ENCODE measurements at regions not wholly inside any gene's neighbourhood (a gene's known extent, or its start where the extent isn't known, plus 50 kb on each side); places are given as distances from the start of the nearest gene placed in this dataset.

GRCh38 chr14:101220921-101221510 lies 317.5 kb upstream of the RTL1 start:
- CTCF ChIA-PET = no interaction called here
- no peaks in the 10 kb centered on the region for H3K9me3 ChIP-seq (ENCODE audit: control insufficient read depth, insufficient read depth, low read length)
- intact Hi-C loops (cut with micrococcal nuclease) (no loop called here), dilution Hi-C loops (cut with HindIII; ENCODE audit: low sequenced_read_pairs, unreplicated experiment) (no loop called here), in situ Hi-C loops (cut with MboI; ENCODE audit: low sequenced_read_pairs) (no loop called here)
- no peaks in the 10 kb centered on the region for H3K4me1 ChIP-seq (ENCODE audit: control insufficient read depth, insufficient read depth, low read length)
- H3K36me3 ChIP-seq (ENCODE audit: control insufficient read depth, insufficient read depth, low read length) = no peaks in the 10 kb centered on the region
- no peak overlapping the region for H3K4ac ChIP-seq (ENCODE audit: low read depth, low read length)
- POLR2A ChIA-PET (ENCODE audit: unreplicated experiment) = no interaction called here
- 97% methylated on average over 4 of the region's 16 CpGs; no CpG with 5 or more reads in 1 of the 2 experiments for WGBS, 2 experiments (ENCODE audit: extremely low coverage in 2 of 2, insufficient read length in 1 of 2)
- no peak overlapping the region for H4K5ac ChIP-seq (ENCODE audit: low read depth, low read length)
- no peak overlapping the region for H3K23ac ChIP-seq (ENCODE audit: low read depth, low read length)
- no peak overlapping the region for H3K56ac ChIP-seq (ENCODE audit: extremely low read depth, insufficient read depth, low read length)
- no peak overlapping the region for H2BK15ac ChIP-seq (ENCODE audit: low read depth, low read length)
- no peak overlapping the region for H4K91ac ChIP-seq (ENCODE audit: insufficient read depth, low read depth, low read length)
- no peak overlapping the region for H3K18ac ChIP-seq (ENCODE audit: low read depth, low read length)
- no peak overlapping the region for H2BK20ac ChIP-seq (ENCODE audit: low read depth, low read length)
- H3K4me2 ChIP-seq (ENCODE audit: low read depth, low read length) = no peak overlapping the region
- H2AFZ ChIP-seq (replicated peaks; ENCODE audit: low read length, poor library complexity) = no peak overlapping the region
- H3K4me3 ChIP-seq (ENCODE audit: insufficient read depth, low read depth, low read length) = no peak overlapping the region
- H3K27ac ChIP-seq (ENCODE audit: insufficient read depth, low read length) = no peak overlapping the region
- H3K9ac ChIP-seq (ENCODE audit: low read depth, low read length) = no peak overlapping the region
- ATAC-seq (ENCODE audit: low read depth) = no peak
- no peak overlapping the region for H2BK120ac ChIP-seq (ENCODE audit: low read depth, low read length)
- H2BK5ac ChIP-seq (ENCODE audit: low read depth, low read length, poor library complexity, severe bottlenecking) = no peak overlapping the region
- no peak overlapping the region for H3K14ac ChIP-seq (replicated peaks; ENCODE audit: low read depth, low read length)
- no peak overlapping the region for H4K8ac ChIP-seq (ENCODE audit: low read depth in 2 of 2, low read length in 2 of 2)
- H3K9me1 ChIP-seq (ENCODE audit: insufficient read depth, low read length) = no peaks in the 10 kb centered on the region
- no peak for TF ChIP-seq USF2 (IDR thresholded peaks at IDR 0.05; ENCODE audit: low read depth, low read length)
- no peak for TF ChIP-seq CEBPB (IDR thresholded peaks at IDR 0.05; ENCODE audit: low read depth, low read length)
- TF ChIP-seq RFX5 (IDR thresholded peaks at IDR 0.05; ENCODE audit: low read depth, low read length) = no peak
- no peak for TF ChIP-seq RAD21 (IDR thresholded peaks at IDR 0.05; ENCODE audit: low read length)
- no peak for TF ChIP-seq MAZ (IDR thresholded peaks at IDR 0.05; ENCODE audit: borderline replicate concordance, low read depth, low read length)
- TF ChIP-seq POLR2A (IDR thresholded peaks at IDR 0.05; ENCODE audit: low read depth, low read length) = no peak
- TF ChIP-seq FOS (IDR thresholded peaks at IDR 0.05; ENCODE audit: low read depth, low read length) = no peak
- no peak for TF ChIP-seq BHLHE40 (IDR thresholded peaks at IDR 0.05; ENCODE audit: low read depth, low read length)
- TF ChIP-seq MAFK (IDR thresholded peaks at IDR 0.05; ENCODE audit: low read depth, low read length) = no peak
- TF ChIP-seq NFE2L2 (IDR thresholded peaks at IDR 0.05; ENCODE audit: low read depth, low read length) = no peak
- TF ChIP-seq ELK1 (IDR thresholded peaks at IDR 0.05; ENCODE audit: borderline replicate concordance, low read depth, low read length) = no peak
- TF ChIP-seq CHD1 (IDR thresholded peaks at IDR 0.05; ENCODE audit: low read depth, low read length) = no peak
- no peak for TF ChIP-seq SMC3 (IDR thresholded peaks at IDR 0.05; ENCODE audit: low read depth, low read length)
- no peak for TF ChIP-seq MXI1 (IDR thresholded peaks at IDR 0.05; ENCODE audit: borderline replicate concordance, low read depth, low read length)
- no peak for TF ChIP-seq CTCF (conservative IDR thresholded peaks at IDR 0.05; ENCODE audit: low read depth, low read length)
- TF ChIP-seq RCOR1 (IDR thresholded peaks at IDR 0.05; ENCODE audit: insufficient replicate concordance, low read length) = no peak
- peaks cover 30% of the 10 kb centered on the region for H3K27me3 ChIP-seq (ENCODE audit: control insufficient read depth, insufficient read depth, low read length)
- H3K79me1 ChIP-seq (ENCODE audit: low read depth in 1 of 2, low read length in 2 of 2) = no peaks in the 10 kb centered on the region
- no peak overlapping the region for H2AK9ac ChIP-seq (replicated peaks; ENCODE audit: low read depth, low read length, poor library complexity)
- no peak for DNase-seq
- H2AK5ac ChIP-seq (ENCODE audit: low read depth, low read length) = no peak overlapping the region
- no TSS peak for BruUV-seq (replicated peaks)
- no peaks in the 10 kb centered on the region for H4K20me1 ChIP-seq (ENCODE audit: insufficient read depth, low read length)
